ENCODE measurements at regions not wholly inside any gene's neighbourhood (a gene's known extent, or its start where the extent isn't known, plus 50 kb on each side); places are given as distances from the start of the nearest gene placed in this dataset.
A peak's percentile ranks its signal among the peaks of the same experiment; 100 is the strongest.

DNA sequence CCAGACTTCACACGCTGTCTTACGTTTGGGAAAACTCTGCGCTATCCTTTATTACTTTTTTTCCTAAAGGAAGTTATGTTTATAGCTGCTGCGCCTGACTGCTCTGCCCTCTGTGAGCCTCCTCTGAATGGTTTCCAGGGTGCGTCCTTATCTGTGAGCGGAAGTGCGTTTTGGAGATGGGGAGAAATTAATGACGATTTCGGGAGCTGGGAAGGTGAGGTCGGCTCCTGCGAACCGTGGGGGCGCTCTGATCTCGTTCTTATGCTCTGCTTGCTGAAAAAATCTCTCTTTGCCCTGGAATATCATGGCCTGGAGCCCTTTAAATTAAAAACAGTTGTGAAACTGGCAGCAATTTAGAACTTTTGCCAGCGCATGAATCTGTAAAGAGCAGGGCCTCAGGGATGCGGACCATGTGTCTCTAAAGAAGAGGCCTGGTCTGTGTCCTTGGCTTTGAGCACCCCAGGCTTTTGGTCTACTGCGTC, 135.7 kb upstream of the ZFHX3 start:
- Histone ChIP-seq H3K27me3 (no peaks in the 10 kb centered on the region), H3K27ac (peak overlapping the region in 2 of 4 donors; percentile 8 to 33), H3K36me3 (no peaks in the 10 kb centered on the region), H3K4me1 (peaks cover 0 to 5% (median 0%) of the 10 kb centered on the region in 4 donors), H3K4me3 (no peak overlapping the region), H3K9me3 (no peaks in the 10 kb centered on the region)
- in situ Hi-C loops (cut with MboI; ENCODE audit: low pct_ligation_motif_present in 1 of 4, low pct_unique_long_range_greater_than_20kb in 1 of 4, low sequenced_read_pairs in 3 of 4), result loop anchor here (25.0 kb wide), 1 partner anchor 346 kb away; no protein-coding TSS in a partner anchor
- intact Hi-C loops (cut with DNase I; ENCODE audit: low total_unique reads), result no loop called here
- no peak for DNase-seq
- 60 to 65% methylated on average over 2 to 17 of the region's 17 CpGs for WGBS, 2 donors (ENCODE audit: low coverage in 1 of 2)
- TF ChIP-seq, protein P1, sequence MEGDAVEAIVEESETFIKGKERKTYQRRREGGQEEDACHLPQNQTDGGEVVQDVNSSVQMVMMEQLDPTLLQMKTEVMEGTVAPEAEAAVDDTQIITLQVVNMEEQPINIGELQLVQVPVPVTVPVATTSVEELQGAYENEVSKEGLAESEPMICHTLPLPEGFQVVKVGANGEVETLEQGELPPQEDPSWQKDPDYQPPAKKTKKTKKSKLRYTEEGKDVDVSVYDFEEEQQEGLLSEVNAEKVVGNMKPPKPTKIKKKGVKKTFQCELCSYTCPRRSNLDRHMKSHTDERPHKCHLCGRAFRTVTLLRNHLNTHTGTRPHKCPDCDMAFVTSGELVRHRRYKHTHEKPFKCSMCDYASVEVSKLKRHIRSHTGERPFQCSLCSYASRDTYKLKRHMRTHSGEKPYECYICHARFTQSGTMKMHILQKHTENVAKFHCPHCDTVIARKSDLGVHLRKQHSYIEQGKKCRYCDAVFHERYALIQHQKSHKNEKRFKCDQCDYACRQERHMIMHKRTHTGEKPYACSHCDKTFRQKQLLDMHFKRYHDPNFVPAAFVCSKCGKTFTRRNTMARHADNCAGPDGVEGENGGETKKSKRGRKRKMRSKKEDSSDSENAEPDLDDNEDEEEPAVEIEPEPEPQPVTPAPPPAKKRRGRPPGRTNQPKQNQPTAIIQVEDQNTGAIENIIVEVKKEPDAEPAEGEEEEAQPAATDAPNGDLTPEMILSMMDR (IDR thresholded peaks at IDR 0.05), result no peak
- TF ChIP-seq POLR2A (IDR thresholded peaks at IDR 0.05), result no peak
- TF ChIP-seq EP300 (IDR thresholded peaks at IDR 0.05; ENCODE audit: low read depth), result no peak
- TF ChIP-seq POLR2AphosphoS5 (IDR thresholded peaks at IDR 0.05), result no peak

DNA sequence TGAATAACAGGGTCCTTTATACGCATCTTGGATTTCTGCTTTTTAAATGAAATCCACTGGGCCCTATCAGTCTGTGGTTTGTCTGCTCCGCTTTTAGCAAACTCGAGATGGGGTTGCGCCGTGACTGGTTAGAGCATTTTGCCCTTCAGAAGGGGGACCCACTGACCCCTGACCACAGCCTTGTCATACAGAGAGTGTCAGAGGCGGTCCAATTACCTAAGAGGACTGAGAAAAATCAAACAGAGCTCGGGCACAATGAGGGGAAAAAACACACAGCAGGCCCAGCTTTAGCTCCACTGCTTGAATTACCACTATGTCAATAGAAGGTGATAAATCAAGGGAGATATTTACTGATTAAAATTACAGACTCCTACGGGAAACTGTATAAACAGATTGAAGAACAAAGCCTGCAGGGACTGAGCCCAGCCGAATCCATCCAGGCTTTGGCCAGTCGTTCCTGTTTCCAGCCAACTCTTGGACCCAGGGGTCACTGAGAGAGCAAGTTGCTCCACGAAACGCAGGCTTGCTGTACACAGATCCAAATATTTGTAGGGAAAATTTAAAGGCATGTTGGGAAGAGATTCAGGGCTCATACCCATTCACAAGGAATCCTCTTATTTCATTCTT, 131.9 kb upstream of the ZFHX3 start:
- DNase-seq, result no peak
- H3K27me3 ChIP-seq, result no peaks in the 10 kb centered on the region
- intact Hi-C loops (cut with DNase I; ENCODE audit: low total_unique reads) (loop anchor here (10.0 kb wide), 1 partner anchor 335 kb away; no protein-coding TSS in a partner anchor), in situ Hi-C loops (cut with MboI; ENCODE audit: low pct_ligation_motif_present in 1 of 4, low pct_unique_long_range_greater_than_20kb in 1 of 4, low sequenced_read_pairs in 3 of 4) (loop anchor here (25.0 kb wide), 1 partner anchor 343 kb away; no protein-coding TSS in a partner anchor)
- H3K4me3 ChIP-seq, result no peak overlapping the region
- 53 to 67% methylated on average over 10 to 12 of the region's 12 CpGs for WGBS, 2 donors (ENCODE audit: low coverage in 1 of 2)
- peaks cover 0 to 5% (median 0%) of the 10 kb centered on the region in 4 donors for H3K4me1 ChIP-seq
- H3K27ac ChIP-seq, result no peak overlapping the region
- TF ChIP-seq POLR2A (IDR thresholded peaks at IDR 0.05) (no peak), POLR2AphosphoS5 (IDR thresholded peaks at IDR 0.05) (no peak), EP300 (IDR thresholded peaks at IDR 0.05; ENCODE audit: low read depth) (no peak)
- TF ChIP-seq, protein P1 (IDR thresholded peaks at IDR 0.05), result no peak
- H3K36me3 ChIP-seq, result no peaks in the 10 kb centered on the region
- no peaks in the 10 kb centered on the region for H3K9me3 ChIP-seq

DNA sequence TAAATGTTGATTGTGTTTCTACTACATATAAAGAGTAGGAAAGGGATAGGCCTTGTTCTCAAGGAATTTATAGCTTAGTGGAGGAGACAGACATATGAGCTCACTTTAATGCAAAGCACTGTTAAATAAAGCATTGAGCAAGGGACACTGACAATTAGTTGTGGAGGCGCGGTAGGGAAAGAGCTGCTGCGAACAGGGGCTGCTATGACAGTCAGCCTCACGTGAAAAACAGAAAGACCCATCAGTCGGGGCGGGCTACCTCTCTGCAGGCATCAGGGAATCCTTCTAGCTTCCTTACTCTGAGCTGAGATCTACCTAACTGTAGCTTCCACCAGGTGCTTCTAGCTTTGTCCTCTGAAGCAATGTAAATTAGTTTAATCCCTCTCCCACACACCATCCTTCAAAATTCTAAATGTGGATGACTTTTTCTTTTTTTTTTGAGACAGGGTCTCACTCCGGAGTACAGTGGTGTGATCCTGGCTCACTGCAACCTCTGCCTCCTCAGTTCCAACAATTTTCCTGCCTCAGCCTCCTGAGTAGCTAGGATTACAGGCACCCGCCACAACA, 129.9 kb upstream of the ZFHX3 start:
- no peak for TF ChIP-seq POLR2AphosphoS5 (IDR thresholded peaks at IDR 0.05)
- TF ChIP-seq, protein P1 (IDR thresholded peaks at IDR 0.05), result no peak
- TF ChIP-seq EP300 (IDR thresholded peaks at IDR 0.05; ENCODE audit: low read depth), result no peak
- TF ChIP-seq POLR2A (IDR thresholded peaks at IDR 0.05), result no peak
- 72 to 77% methylated on average over 5 to 8 of the region's 8 CpGs for WGBS, 2 donors (ENCODE audit: low coverage in 1 of 2)

DNA sequence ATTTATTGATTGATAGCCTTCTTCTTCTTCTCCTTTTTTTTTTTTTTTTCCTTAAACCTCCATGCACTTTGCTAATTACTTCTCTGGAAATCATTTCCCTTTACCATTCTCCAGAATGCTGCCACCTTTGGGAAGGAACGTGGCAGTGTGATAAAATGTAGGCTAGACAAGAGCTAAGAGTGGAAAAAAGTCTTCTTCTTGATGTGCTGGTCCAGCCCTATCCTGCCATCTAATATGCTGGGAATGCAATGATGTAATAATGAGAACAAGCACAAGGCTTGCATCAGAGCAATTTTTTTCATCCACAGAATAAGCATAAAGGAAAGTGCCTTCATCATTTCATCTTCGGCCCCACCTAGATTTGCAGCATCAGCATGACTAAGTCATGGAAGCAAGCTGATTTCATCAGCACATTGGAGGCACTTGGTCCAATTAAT, 128.7 kb upstream of the ZFHX3 start:
- WGBS, 2 donors (ENCODE audit: low coverage in 1 of 2), result 56 to 89% methylated on average over 1 to 2 of the region's 2 CpGs
- intact Hi-C loops (cut with DNase I; ENCODE audit: low total_unique reads) (loop anchor here (10.0 kb wide), 1 partner anchor 332 kb away; no protein-coding TSS in a partner anchor), in situ Hi-C loops (cut with MboI; ENCODE audit: low pct_ligation_motif_present in 1 of 4, low pct_unique_long_range_greater_than_20kb in 1 of 4, low sequenced_read_pairs in 3 of 4) (loop anchor here (25.0 kb wide), 1 partner anchor 339 kb away; no protein-coding TSS in a partner anchor)
- no peak overlapping the region for H3K4me3 ChIP-seq
- H3K9me3 ChIP-seq, result no peaks in the 10 kb centered on the region
- TF ChIP-seq POLR2A (IDR thresholded peaks at IDR 0.05) (no peak), POLR2AphosphoS5 (IDR thresholded peaks at IDR 0.05) (no peak), EP300 (IDR thresholded peaks at IDR 0.05; ENCODE audit: low read depth) (no peak)
- TF ChIP-seq, protein P1 (IDR thresholded peaks at IDR 0.05), result peak in 3 of 5 experiments; percentile 12 to 30 (median 13)
- H3K36me3 ChIP-seq, result no peaks in the 10 kb centered on the region
- H3K27ac ChIP-seq, result no peak overlapping the region
- H3K27me3 ChIP-seq, result no peaks in the 10 kb centered on the region
- peaks cover 0 to 21% (median 14%) of the 10 kb centered on the region in 4 donors for H3K4me1 ChIP-seq
- DNase-seq, result no peak

More for the DNA sequence above, 129.9 kb upstream of the ZFHX3 start:
- DNase-seq, result no peak
- in situ Hi-C loops (cut with MboI; ENCODE audit: low pct_ligation_motif_present in 1 of 4, low pct_unique_long_range_greater_than_20kb in 1 of 4, low sequenced_read_pairs in 3 of 4), result loop anchor here (25.0 kb wide), 1 partner anchor 341 kb away; no protein-coding TSS in a partner anchor
- no peak overlapping the region for H3K4me3 ChIP-seq
- intact Hi-C loops (cut with DNase I; ENCODE audit: low total_unique reads), result loop anchor here (10.0 kb wide), 1 partner anchor 333 kb away; no protein-coding TSS in a partner anchor
- peaks cover 0 to 9% (median 3%) of the 10 kb centered on the region in 4 donors for H3K4me1 ChIP-seq
- no peaks in the 10 kb centered on the region for H3K36me3 ChIP-seq
- no peaks in the 10 kb centered on the region for H3K27me3 ChIP-seq
- H3K9me3 ChIP-seq, result no peaks in the 10 kb centered on the region
- no peak overlapping the region for H3K27ac ChIP-seq
